ENCODE measurements at regions not wholly inside any gene's neighbourhood (a gene's known extent, or its start where the extent isn't known, plus 50 kb on each side); places are given as distances from the start of the nearest gene placed in this dataset.

DNA sequence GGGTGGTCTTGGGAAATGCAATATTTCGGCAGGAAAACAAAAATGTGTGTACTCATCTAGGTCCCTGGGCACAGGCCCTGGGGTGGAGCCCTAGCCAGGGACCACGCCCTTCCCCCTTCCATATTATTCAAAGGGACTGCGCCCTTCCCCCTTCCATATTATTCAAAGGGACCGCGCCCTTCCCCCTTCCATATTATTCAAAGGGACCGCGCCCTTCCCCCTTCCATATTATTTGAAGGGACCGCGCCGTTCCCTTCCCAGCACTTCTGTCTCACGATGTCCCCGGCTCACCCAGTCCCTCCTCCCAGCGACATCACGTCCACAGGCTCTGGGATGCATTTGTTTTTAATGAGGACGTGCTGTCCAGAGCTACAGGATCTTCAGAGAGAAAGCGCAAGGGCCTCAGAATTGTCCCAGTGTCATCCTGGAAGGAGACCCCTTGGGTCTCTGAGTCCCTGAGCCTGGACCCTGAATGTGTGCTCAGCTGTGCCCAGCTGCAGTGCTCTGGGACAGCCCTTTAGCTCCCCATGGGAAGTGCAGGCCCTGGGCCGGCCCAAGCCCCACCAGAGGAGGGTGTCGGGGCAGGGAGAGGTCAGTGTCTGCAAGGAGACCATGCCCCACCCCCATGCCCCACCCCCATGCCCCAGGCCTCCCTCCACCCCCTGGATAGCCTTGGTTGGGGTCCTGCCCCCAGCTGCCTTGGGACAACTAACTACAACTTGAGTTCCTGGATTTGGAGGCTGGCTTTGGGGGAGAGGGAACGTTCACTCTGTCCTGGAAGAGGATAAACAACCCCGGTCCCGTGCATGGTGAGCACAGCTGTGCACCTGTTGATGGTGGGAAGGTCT, 810.0 kb downstream of the BRD1 start:
- no peak overlapping the region for H3K27ac ChIP-seq (ENCODE audit: low read length)
- no peaks in the 10 kb centered on the region for H3K9me3 ChIP-seq (ENCODE audit: control insufficient read depth in 1 of 2, low read length in 2 of 2)
- H3K4me1 ChIP-seq (ENCODE audit: control insufficient read depth in 1 of 2, insufficient read depth in 2 of 2, low read length in 2 of 2) = no peaks in the 10 kb centered on the region
- no peaks in the 10 kb centered on the region for H3K36me3 ChIP-seq (ENCODE audit: control insufficient read depth in 1 of 2, insufficient read depth in 2 of 2, low read length in 2 of 2)
- no peak overlapping the region for H3K4me3 ChIP-seq (ENCODE audit: low read depth in 1 of 2, low read length in 2 of 2)
- H3K27me3 ChIP-seq (ENCODE audit: low read depth, low read length) = no peaks in the 10 kb centered on the region

DNA sequence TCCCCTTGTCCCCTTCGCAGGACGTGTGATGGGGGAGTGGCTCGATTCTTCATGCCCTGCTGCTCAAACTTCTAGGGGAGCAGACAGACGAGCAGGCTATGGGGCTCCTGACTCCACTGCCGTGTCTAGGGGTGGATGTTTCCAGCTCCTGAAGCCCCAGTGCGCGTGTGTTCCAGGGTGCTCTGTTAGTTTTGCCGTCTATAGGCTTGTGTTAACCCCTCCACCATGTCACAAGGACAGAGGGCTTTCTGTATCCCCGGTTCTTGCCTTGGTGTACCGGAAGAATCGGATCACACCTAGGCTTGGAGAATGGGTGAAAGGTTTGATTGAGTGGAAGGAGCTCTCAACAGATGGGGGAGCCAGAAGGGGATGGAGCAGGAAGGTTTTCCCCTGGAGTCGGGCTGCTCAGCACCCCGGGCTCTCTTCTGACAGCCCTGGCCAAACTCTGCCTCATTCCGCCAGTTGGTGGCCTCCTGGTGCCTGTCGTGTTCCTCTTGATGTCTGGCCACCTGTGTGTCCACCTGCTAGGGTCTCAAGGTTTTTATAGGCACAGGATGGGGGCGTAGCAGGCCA, 810.7 kb downstream of the BRD1 start:
- Histone ChIP-seq H3K27me3 (ENCODE audit: low read depth, low read length) (no peaks in the 10 kb centered on the region), H3K4me3 (ENCODE audit: low read depth in 1 of 2, low read length in 2 of 2) (no peak overlapping the region), H3K4me1 (ENCODE audit: control insufficient read depth in 1 of 2, insufficient read depth in 2 of 2, low read length in 2 of 2) (no peaks in the 10 kb centered on the region), H3K9me3 (ENCODE audit: control insufficient read depth in 1 of 2, low read length in 2 of 2) (no peaks in the 10 kb centered on the region), H3K36me3 (ENCODE audit: control insufficient read depth in 1 of 2, insufficient read depth in 2 of 2, low read length in 2 of 2) (no peaks in the 10 kb centered on the region), H3K27ac (ENCODE audit: low read length) (no peak overlapping the region)

DNA sequence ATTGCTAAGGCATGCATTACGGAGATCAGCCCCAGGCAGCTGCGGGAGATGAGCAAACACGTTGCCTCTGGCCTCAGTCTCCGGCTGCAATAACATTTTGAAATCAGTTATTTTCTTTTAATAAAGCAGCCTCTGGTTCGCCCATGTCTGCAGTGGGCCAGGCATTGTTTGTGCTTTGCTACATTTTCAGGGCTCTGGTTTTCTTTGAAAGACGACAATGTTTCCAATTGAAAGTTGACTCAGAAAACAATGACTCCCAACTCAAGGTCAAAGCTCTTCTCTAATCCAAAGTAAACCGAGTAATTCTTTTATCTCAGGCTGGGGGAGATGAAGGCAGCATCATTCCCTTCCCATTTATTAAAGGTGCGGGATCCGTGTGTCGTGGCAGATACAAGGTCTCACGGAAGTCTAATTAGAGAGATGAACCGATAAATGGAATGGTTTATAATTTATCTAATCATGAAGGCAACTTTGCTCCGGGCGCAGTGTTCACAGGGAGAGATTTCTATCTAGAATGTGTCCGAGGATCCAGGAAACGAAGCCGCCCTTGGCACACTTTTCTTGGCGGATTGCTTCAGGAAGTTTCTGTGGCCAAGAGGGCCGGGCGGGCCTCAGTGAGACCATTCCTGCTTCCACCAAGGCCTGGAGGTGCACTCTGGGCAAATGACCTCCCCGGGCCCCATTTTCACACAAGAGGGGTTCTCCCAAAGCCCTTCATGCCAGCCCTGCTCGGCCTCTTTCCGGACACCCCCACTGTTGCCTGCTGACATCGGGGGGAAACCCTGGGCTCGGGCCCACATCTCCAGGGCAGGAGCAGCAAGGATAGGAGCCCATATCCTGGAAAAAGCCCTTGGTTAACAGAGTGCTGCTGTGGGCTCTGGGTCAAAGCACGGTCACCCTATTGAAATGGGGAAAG, 811.4 kb downstream of the BRD1 start:
- no peaks in the 10 kb centered on the region for H3K27me3 ChIP-seq (ENCODE audit: low read depth, low read length)
- no peak overlapping the region for H3K27ac ChIP-seq (ENCODE audit: low read length)
- no peaks in the 10 kb centered on the region for H3K4me1 ChIP-seq (ENCODE audit: control insufficient read depth in 1 of 2, insufficient read depth in 2 of 2, low read length in 2 of 2)
- H3K4me3 ChIP-seq (ENCODE audit: low read depth in 1 of 2, low read length in 2 of 2) = no peak overlapping the region
- no peaks in the 10 kb centered on the region for H3K36me3 ChIP-seq (ENCODE audit: control insufficient read depth in 1 of 2, insufficient read depth in 2 of 2, low read length in 2 of 2)
- no peaks in the 10 kb centered on the region for H3K9me3 ChIP-seq (ENCODE audit: control insufficient read depth in 1 of 2, low read length in 2 of 2)

DNA sequence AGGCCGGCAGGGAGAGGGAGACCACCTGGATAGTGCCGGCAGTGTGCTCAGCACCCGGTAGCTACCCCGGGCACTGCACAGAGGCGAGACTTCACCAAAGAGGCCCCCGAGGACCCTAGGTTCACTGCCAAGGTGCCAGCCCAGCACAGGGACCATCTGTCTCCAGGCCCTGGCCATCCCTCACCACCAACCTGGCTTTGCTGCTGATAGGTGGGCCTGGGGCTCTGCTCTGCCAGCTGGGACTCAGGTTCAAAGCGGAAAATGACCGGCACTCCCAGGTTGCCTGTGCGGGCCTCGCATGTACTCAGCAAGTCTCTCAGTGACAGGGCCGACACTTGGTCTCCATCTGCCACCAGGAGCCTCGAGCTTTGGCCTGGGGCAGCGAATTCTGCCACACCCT, 812.2 kb downstream of the BRD1 start:
- Histone ChIP-seq H3K27me3 (ENCODE audit: low read depth, low read length) (no peaks in the 10 kb centered on the region), H3K9me3 (ENCODE audit: control insufficient read depth in 1 of 2, low read length in 2 of 2) (no peaks in the 10 kb centered on the region), H3K4me1 (ENCODE audit: control insufficient read depth in 1 of 2, insufficient read depth in 2 of 2, low read length in 2 of 2) (no peaks in the 10 kb centered on the region), H3K27ac (ENCODE audit: low read length) (no peak overlapping the region), H3K4me3 (ENCODE audit: low read depth in 1 of 2, low read length in 2 of 2) (no peak overlapping the region), H3K36me3 (ENCODE audit: control insufficient read depth in 1 of 2, insufficient read depth in 2 of 2, low read length in 2 of 2) (no peaks in the 10 kb centered on the region)

DNA sequence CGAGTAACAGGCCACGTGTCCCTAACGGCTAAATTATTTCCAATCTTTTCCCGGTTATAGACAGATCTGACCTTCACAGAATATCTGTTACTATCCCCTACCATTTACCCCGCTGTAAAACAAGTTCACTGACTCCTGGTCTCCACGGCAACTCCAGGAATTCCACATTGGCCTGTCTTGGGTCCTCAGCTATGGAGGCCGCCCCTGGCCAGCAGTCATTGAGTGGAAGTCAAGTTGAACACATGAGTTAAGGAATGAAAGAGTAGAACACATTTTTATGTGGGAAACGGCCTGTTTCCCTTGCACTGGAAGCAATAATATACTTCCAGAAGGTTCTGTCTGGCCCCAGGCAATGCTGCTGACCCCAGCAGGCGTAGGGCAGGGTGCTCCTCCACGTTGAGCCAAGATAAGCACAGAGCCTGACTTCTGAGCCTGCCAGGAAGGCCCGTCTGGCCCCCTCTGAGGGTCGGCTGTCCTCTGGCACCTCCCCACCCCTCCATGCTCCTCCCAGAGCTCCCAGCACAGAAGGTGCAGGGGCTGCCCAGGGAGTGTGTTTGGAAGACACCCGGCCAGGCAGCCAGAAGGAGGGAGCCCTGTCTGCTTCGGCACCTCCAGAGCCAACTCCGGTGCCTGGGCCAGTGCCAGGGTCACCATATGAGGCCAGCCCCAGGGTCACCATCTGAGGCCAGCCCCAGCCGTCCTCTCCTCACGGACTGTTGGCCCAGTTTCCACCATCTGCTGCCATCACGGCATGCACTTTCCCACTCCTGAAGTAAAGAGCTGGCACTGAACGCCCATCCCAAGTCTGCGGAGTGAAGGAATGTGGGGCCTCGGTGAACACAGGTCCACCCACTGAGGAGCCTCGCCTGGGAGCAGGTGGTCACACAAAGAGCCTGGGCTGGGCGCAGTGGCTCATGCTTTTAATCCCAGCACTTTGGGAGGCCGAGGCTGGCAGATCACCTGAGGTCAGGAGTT, 813.2 kb downstream of the BRD1 start:
- no peak overlapping the region for H3K4me3 ChIP-seq (ENCODE audit: low read depth in 1 of 2, low read length in 2 of 2)
- H3K4me1 ChIP-seq (ENCODE audit: control insufficient read depth in 1 of 2, insufficient read depth in 2 of 2, low read length in 2 of 2) = no peaks in the 10 kb centered on the region
- no peak overlapping the region for H3K27ac ChIP-seq (ENCODE audit: low read length)
- no peaks in the 10 kb centered on the region for H3K9me3 ChIP-seq (ENCODE audit: control insufficient read depth in 1 of 2, low read length in 2 of 2)
- H3K36me3 ChIP-seq (ENCODE audit: control insufficient read depth in 1 of 2, insufficient read depth in 2 of 2, low read length in 2 of 2) = no peaks in the 10 kb centered on the region
- no peaks in the 10 kb centered on the region for H3K27me3 ChIP-seq (ENCODE audit: low read depth, low read length)

DNA sequence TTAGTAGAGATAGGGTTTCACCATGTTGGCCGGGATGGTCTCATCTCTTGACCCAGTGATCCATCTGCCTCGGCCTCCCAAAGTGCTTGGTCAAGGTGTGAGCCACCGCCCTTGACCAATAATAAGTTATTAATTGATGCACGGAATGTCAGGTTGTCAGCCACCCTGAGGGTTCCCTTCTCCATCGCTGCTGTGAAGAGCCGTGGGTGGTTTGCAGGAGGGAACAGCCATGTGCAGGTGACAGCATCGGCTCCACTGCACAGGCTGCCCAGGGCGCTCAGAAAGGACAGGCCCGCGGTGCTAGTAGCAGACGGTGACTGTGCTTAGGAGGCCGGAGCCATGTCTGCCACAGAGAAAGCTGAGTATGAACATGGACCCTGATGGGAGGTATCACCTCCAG, 814.0 kb downstream of the BRD1 start:
- no peak overlapping the region for H3K27ac ChIP-seq (ENCODE audit: low read length)
- no peaks in the 10 kb centered on the region for H3K36me3 ChIP-seq (ENCODE audit: control insufficient read depth in 1 of 2, insufficient read depth in 2 of 2, low read length in 2 of 2)
- H3K9me3 ChIP-seq (ENCODE audit: control insufficient read depth in 1 of 2, low read length in 2 of 2) = no peaks in the 10 kb centered on the region
- no peaks in the 10 kb centered on the region for H3K4me1 ChIP-seq (ENCODE audit: control insufficient read depth in 1 of 2, insufficient read depth in 2 of 2, low read length in 2 of 2)
- no peak overlapping the region for H3K4me3 ChIP-seq (ENCODE audit: low read depth in 1 of 2, low read length in 2 of 2)
- H3K27me3 ChIP-seq (ENCODE audit: low read depth, low read length) = no peaks in the 10 kb centered on the region

DNA sequence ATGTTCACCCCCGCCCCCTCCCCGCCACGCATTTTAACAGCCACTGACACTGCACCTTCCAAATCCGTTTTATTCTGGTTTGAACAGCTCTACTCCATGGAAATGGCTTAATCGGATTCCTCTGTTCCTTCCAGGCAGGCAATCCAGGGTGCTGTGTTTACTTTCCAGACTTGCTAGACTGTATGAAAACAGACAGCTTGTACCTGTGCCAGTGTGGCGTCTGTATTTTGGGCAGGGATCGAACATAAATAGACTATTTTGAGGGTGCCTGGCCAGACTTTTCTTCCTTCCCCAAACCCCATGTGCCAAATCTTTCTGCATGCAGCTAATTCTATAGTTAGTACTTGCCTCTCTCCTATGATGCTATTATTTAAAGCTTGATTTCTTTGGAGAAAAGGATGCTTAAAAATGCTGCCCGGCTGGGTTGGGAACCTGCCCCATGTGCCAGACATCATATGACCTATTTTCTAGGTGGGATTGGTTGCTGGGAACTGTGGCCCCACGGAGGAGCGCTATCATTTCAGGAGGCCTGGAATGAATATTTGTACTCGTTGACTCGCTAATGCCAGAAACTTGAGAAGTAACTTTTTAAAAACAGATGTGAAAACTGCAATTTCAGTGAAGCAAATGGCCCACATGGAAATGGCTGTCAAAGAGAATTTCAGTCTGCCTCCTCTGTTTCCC, 814.8 kb downstream of the BRD1 start:
- no peaks in the 10 kb centered on the region for H3K27me3 ChIP-seq (ENCODE audit: low read depth, low read length)
- no peaks in the 10 kb centered on the region for H3K36me3 ChIP-seq (ENCODE audit: control insufficient read depth in 1 of 2, insufficient read depth in 2 of 2, low read length in 2 of 2)
- no peak overlapping the region for H3K27ac ChIP-seq (ENCODE audit: low read length)
- no peaks in the 10 kb centered on the region for H3K9me3 ChIP-seq (ENCODE audit: control insufficient read depth in 1 of 2, low read length in 2 of 2)
- no peaks in the 10 kb centered on the region for H3K4me1 ChIP-seq (ENCODE audit: control insufficient read depth in 1 of 2, insufficient read depth in 2 of 2, low read length in 2 of 2)
- H3K4me3 ChIP-seq (ENCODE audit: low read depth in 1 of 2, low read length in 2 of 2) = no peak overlapping the region

DNA sequence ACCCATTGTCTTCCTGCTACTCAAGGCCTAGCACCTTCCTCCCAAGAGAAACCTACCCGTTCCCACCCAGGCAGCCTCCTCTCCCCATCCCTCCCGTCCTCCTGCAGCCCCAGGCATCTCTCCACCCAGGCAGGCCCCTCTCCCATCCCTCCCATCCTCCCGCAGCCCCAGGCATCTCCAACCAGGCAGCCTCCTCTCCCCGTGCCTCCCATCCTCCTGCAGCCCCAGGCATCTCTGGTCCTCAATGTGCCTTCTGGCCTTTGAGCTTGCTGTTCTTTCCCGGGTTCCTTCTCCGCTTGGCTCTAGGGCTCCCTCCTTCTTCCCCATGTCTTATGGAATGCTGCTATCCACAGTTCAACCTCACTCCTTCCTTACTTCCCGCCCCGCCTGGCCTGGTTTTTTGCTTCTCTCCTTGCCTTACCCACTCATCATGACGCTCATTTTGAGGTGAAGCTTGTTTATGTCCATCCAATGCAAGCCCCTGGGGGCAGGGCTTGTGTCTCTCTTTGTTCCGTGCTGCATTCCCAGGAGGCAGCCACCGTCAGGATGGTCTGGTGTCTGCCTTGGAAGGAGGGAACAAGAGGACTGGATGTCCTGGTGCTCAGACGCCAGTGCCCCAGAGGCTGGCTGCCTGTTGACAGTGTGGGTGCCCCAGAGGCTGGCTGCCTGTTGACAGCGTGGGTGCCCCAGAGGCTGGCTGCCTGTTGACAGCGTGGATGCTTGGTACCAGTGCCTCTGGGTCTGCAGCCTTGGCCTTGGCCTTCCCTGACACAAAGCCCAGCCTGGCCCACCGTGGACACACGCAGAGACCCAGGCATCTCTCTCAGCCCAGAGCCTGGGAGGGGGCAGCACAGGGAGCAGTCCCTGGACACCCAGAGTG, 815.7 kb downstream of the BRD1 start:
- H3K27ac ChIP-seq (ENCODE audit: low read length) = no peak overlapping the region
- H3K27me3 ChIP-seq (ENCODE audit: low read depth, low read length) = no peaks in the 10 kb centered on the region
- H3K4me3 ChIP-seq (ENCODE audit: low read depth in 1 of 2, low read length in 2 of 2) = no peak overlapping the region
- H3K36me3 ChIP-seq (ENCODE audit: control insufficient read depth in 1 of 2, insufficient read depth in 2 of 2, low read length in 2 of 2) = no peaks in the 10 kb centered on the region
- no peaks in the 10 kb centered on the region for H3K9me3 ChIP-seq (ENCODE audit: control insufficient read depth in 1 of 2, low read length in 2 of 2)
- no peaks in the 10 kb centered on the region for H3K4me1 ChIP-seq (ENCODE audit: control insufficient read depth in 1 of 2, insufficient read depth in 2 of 2, low read length in 2 of 2)

DNA sequence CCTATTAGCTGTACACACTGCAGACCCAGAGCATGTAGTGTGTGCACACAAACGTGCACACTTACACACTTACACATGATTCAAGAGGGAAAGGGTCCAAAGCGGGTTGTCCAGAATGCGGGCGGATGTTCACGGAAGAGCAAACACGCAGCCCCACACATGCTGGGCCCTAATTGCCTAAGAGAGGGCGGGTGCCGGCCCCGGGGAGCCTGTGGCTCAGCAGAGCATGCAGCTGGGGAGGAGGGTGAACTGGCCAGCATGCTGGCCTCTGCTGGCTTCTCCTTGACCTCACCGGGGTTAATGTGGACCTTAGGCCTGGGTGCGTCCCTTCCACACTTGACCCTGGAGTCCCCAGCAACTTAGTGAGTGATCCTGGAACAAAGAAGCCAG, 816.3 kb downstream of the BRD1 start:
- Histone ChIP-seq H3K4me1 (ENCODE audit: control insufficient read depth in 1 of 2, insufficient read depth in 2 of 2, low read length in 2 of 2) (no peaks in the 10 kb centered on the region), H3K27ac (ENCODE audit: low read length) (no peak overlapping the region), H3K36me3 (ENCODE audit: control insufficient read depth in 1 of 2, insufficient read depth in 2 of 2, low read length in 2 of 2) (no peaks in the 10 kb centered on the region), H3K27me3 (ENCODE audit: low read depth, low read length) (no peaks in the 10 kb centered on the region), H3K9me3 (ENCODE audit: control insufficient read depth in 1 of 2, low read length in 2 of 2) (no peaks in the 10 kb centered on the region), H3K4me3 (ENCODE audit: low read depth in 1 of 2, low read length in 2 of 2) (no peak overlapping the region)

DNA sequence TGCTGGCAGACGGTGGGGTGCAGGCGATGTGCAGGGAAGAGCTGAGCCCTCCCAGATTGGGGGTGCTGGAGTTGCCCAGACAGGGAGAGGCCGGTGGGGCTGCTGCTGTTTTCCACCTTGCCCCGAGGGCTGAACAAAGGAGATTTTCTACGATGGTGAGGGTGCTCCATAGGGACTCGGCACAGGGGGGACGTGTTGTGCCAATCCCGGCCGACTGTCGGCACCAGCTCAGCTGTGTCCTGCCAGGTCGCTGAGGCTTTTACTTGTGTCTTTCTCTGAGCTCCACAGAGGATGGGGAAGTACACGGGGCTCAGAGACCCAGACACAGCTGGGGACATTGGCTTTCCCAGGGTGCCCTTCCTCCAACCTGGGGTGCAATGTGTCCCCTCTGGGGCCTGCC, 816.8 kb downstream of the BRD1 start:
- Histone ChIP-seq H3K36me3 (ENCODE audit: control insufficient read depth in 1 of 2, insufficient read depth in 2 of 2, low read length in 2 of 2) (no peaks in the 10 kb centered on the region), H3K9me3 (ENCODE audit: control insufficient read depth in 1 of 2, low read length in 2 of 2) (no peaks in the 10 kb centered on the region), H3K27ac (ENCODE audit: low read length) (no peak overlapping the region), H3K4me3 (ENCODE audit: low read depth in 1 of 2, low read length in 2 of 2) (no peak overlapping the region), H3K27me3 (ENCODE audit: low read depth, low read length) (no peaks in the 10 kb centered on the region), H3K4me1 (ENCODE audit: control insufficient read depth in 1 of 2, insufficient read depth in 2 of 2, low read length in 2 of 2) (no peaks in the 10 kb centered on the region)

Measured in muscle layer of duodenum (tissue), 2 donors.